Adrenal gland (tissue), 5 donors: ENCODE measurements at regions not wholly inside any gene's neighbourhood (a gene's known extent, or its start where the extent isn't known, plus 50 kb on each side); places are given as distances from the start of the nearest gene placed in this dataset.

Experiments used
- CTCF ChIP-seq, 6 experiments: fragments of 450-650 bp in 4 of 6; fragments of 200-600 bp in 2 of 6; sonication (generic) in 1 of 6; IDR thresholded peaks; 1 replicate in 5 of 6; 2 replicates in 1 of 6; pipeline versions ENCODE4 v1.5.1 to v1.8.0; 2016 to 2021; ENCODE audit warnings: antibody characterized with exemption in 6 of 6, mild to moderate bottlenecking in 2 of 6, moderate library complexity in 1 of 6
- POLR2A ChIP-seq, 2 donors: fragments of 450-650 bp; IDR thresholded peaks; one replicate each; pipeline ENCODE4 v1.6.1; 2017; ENCODE audit warnings: antibody characterized with exemption in 2 of 2, mild to moderate bottlenecking in 2 of 2, moderate library complexity in 1 of 2
- donor health status: DM: no; HTN: no; CAD: no.

GRCh38 chr16:56093055-56093454 lies 98.2 kb upstream of the GNAO1 start:
- no peak for TF ChIP-seq CTCF (IDR thresholded peaks at IDR 0.05)
- no peak for TF ChIP-seq POLR2A (IDR thresholded peaks at IDR 0.05)
